RWPE2 (cell line): ENCODE measurements at regions not wholly inside any gene's neighbourhood (a gene's known extent, or its start where the extent isn't known, plus 50 kb on each side); places are given as distances from the start of the nearest gene placed in this dataset.

Source experiments
- ATAC-seq: fragments of 200-7000 bp; cut with Tn5 transposase; 3 replicates; pipeline ENCODE4 v1.9.1; 2021; ENCODE audit warnings: low read depth
- DNase-seq: peaks from one replicate; pipeline ENCODE4 v3.0.0-alpha.2; 2020; ENCODE audit warnings: low spot score
- H3K27ac ChIP-seq: fragments of 450-650 bp; 2 replicates; pipeline ENCODE4 v1.5.1; 2017; ENCODE audit warnings: mild to moderate bottlenecking; ENCODE audit not compliant: poor library complexity, severe bottlenecking
- H3K27me3 ChIP-seq: fragments of 250-450 bp; sonication (Bioruptor Pico); 2 replicates; pipeline ENCODE4 v1.5.1; 2021; ENCODE audit warnings: mild to moderate bottlenecking, moderate library complexity; ENCODE audit not compliant: insufficient read depth, poor library complexity, severe bottlenecking
- H3K36me3 ChIP-seq: fragments of 250-450 bp; sonication (Bioruptor Pico); 2 replicates; pipeline ENCODE4 v1.5.1; 2020; ENCODE audit warnings: low read depth, mild to moderate bottlenecking, moderate library complexity
- H3K4me1 ChIP-seq: fragments of 250-450 bp; sonication (Bioruptor Pico); 2 replicates; pipeline ENCODE4 v1.5.1; 2021; ENCODE audit warnings: mild to moderate bottlenecking, moderate library complexity; ENCODE audit not compliant: insufficient read depth, poor library complexity, severe bottlenecking
- H3K4me3 ChIP-seq: fragments of 250-450 bp; sonication (Bioruptor Pico); 2 replicates; pipeline ENCODE4 v1.5.1; 2021; ENCODE audit warnings: mild to moderate bottlenecking, moderate library complexity; ENCODE audit not compliant: severe bottlenecking
- H3K9me3 ChIP-seq: fragments of 250-450 bp; sonication (Bioruptor Pico); 2 replicates; pipeline ENCODE4 v1.5.1; 2021; ENCODE audit warnings: mild to moderate bottlenecking, moderate library complexity; ENCODE audit not compliant: severe bottlenecking
- CTCF ChIP-seq: fragments of 450-650 bp; IDR thresholded peaks from one replicate; pipeline ENCODE4 v1.5.1; 2017; ENCODE audit warnings: mild to moderate bottlenecking, moderate library complexity; ENCODE audit not compliant: poor library complexity, severe bottlenecking

GRCh38 chr13:58247080-58247479, 615.5 kb downstream of the PCDH17 start:
- no peak for ATAC-seq
- H3K9me3 ChIP-seq: no peaks in the 10 kb centered on the region
- no peak for TF ChIP-seq CTCF

GRCh38 chr13:58254943-58255342, 623.4 kb downstream of the PCDH17 start:
- H3K4me3 ChIP-seq: no peak overlapping the region
- ATAC-seq (no peak), DNase-seq (no peak)
- H3K4me1 ChIP-seq: no peaks in the 10 kb centered on the region
- H3K36me3 ChIP-seq: no peaks in the 10 kb centered on the region
- H3K9me3 ChIP-seq: no peaks in the 10 kb centered on the region
- TF ChIP-seq CTCF: no peak
- peaks cover 3% of the 10 kb centered on the region for H3K27me3 ChIP-seq
- H3K27ac ChIP-seq: no peak overlapping the region

More at GRCh38 chr13:58247080-58247479, 615.5 kb downstream of the PCDH17 start:
- Histone ChIP-seq H3K27me3 (no peaks in the 10 kb centered on the region), H3K4me1 (no peaks in the 10 kb centered on the region), H3K4me3 (no peak overlapping the region), H3K27ac (no peak overlapping the region), H3K36me3 (no peaks in the 10 kb centered on the region)
- DNase-seq: no peak

GRCh38 chr13:58266271-58266670, 634.7 kb downstream of the PCDH17 start:
- TF ChIP-seq CTCF: no peak
- no peaks in the 10 kb centered on the region for H3K27me3 ChIP-seq
- H3K36me3 ChIP-seq: no peaks in the 10 kb centered on the region
- no peak overlapping the region for H3K4me3 ChIP-seq
- no peak overlapping the region for H3K27ac ChIP-seq
- H3K9me3 ChIP-seq: no peaks in the 10 kb centered on the region
- no peaks in the 10 kb centered on the region for H3K4me1 ChIP-seq
- DNase-seq (no peak), ATAC-seq (no peak)

GRCh38 chr13:58298556-58299135, 667.1 kb downstream of the PCDH17 start:
- Histone ChIP-seq H3K27me3 (no peaks in the 10 kb centered on the region), H3K36me3 (no peaks in the 10 kb centered on the region), H3K9me3 (no peaks in the 10 kb centered on the region), H3K4me3 (no peak overlapping the region), H3K27ac (no peak overlapping the region), H3K4me1 (no peaks in the 10 kb centered on the region)
- no peak for DNase-seq
- no peak for TF ChIP-seq CTCF
- ATAC-seq: no peak

- ATAC-seq: no peak
- no peaks in the 10 kb centered on the region for H3K36me3 ChIP-seq
- no peak for TF ChIP-seq CTCF
- no peak for DNase-seq
- no peaks in the 10 kb centered on the region for H3K4me1 ChIP-seq
- H3K27ac ChIP-seq: no peak overlapping the region
- H3K9me3 ChIP-seq: no peaks in the 10 kb centered on the region
- no peaks in the 10 kb centered on the region for H3K27me3 ChIP-seq
- H3K4me3 ChIP-seq: no peak overlapping the region
These were observed 668.7 kb downstream of the PCDH17 start for GRCh38 chr13:58300224-58300623.
